ENCODE measurements at regions not wholly inside any gene's neighbourhood (a gene's known extent, or its start where the extent isn't known, plus 50 kb on each side); places are given as distances from the start of the nearest gene placed in this dataset.

DNA sequence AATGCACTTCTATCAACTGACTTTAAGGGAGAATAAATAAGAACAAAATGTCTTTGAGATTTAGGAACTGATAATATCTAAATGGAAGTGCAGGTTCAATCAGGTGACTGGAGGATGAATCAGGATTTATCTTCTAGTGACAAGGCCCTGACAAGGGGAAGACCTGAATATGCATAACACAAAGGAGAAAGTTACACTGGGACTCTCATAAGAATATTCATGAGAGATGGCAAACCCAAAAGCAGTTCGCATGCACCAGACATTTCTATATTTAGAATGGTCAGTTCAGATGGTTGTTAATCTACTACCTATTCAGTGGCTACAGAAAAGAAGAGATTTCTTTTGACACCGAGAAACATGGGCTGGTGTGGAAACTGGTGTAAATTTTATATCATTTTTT lies 1771.3 kb upstream of the LRRTM1 start:
- H3K27me3 ChIP-seq: no peaks in the 10 kb centered on the region
- no peaks in the 10 kb centered on the region for H3K4me1 ChIP-seq
- H3K9me3 ChIP-seq: no peaks in the 10 kb centered on the region
- TF ChIP-seq, protein P1, sequence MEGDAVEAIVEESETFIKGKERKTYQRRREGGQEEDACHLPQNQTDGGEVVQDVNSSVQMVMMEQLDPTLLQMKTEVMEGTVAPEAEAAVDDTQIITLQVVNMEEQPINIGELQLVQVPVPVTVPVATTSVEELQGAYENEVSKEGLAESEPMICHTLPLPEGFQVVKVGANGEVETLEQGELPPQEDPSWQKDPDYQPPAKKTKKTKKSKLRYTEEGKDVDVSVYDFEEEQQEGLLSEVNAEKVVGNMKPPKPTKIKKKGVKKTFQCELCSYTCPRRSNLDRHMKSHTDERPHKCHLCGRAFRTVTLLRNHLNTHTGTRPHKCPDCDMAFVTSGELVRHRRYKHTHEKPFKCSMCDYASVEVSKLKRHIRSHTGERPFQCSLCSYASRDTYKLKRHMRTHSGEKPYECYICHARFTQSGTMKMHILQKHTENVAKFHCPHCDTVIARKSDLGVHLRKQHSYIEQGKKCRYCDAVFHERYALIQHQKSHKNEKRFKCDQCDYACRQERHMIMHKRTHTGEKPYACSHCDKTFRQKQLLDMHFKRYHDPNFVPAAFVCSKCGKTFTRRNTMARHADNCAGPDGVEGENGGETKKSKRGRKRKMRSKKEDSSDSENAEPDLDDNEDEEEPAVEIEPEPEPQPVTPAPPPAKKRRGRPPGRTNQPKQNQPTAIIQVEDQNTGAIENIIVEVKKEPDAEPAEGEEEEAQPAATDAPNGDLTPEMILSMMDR (IDR thresholded peaks at IDR 0.05): no peak
- no peak overlapping the region for H3K4me3 ChIP-seq
- DNase-seq: no peak
- no peaks in the 10 kb centered on the region for H3K36me3 ChIP-seq
- H3K27ac ChIP-seq: no peak overlapping the region
- intact Hi-C loops (cut with DNase I): no loop called here
- H3K9ac ChIP-seq (ENCODE audit: low read depth in 2 of 2, low read length in 2 of 2): no peak overlapping the region

DNA sequence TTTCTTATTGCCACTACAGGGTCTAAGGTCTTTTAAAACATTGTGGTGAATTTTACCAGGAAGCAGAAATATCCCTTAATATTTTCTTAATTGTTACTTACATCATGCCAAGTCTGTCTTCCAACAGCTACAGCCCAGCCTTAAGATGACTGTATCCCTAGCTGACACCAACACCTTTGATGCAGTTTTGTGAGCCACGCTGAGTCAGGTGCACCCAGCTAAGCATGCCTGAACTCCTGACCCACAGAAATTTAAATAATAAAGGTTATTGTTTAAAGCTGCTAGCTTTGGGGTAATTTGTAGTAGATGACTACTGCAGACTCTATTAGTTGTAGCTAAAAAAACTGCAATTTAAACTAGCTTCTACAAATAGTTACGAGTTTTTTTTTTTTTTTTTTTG lies 1757.9 kb upstream of the LRRTM1 start:
- TF ChIP-seq, protein P1 (IDR thresholded peaks at IDR 0.05): no peak
- H3K4me1 ChIP-seq: no peaks in the 10 kb centered on the region
- no peaks in the 10 kb centered on the region for H3K9me3 ChIP-seq
- no peak overlapping the region for H3K27ac ChIP-seq
- intact Hi-C loops (cut with DNase I): no loop called here
- no peaks in the 10 kb centered on the region for H3K27me3 ChIP-seq
- no peaks in the 10 kb centered on the region for H3K36me3 ChIP-seq
- no peak for DNase-seq
- H3K9ac ChIP-seq (ENCODE audit: low read depth in 2 of 2, low read length in 2 of 2): no peak overlapping the region
- H3K4me3 ChIP-seq: no peak overlapping the region

- TF ChIP-seq, protein P1 (IDR thresholded peaks at IDR 0.05): no peak
- Histone ChIP-seq H3K36me3 (no peaks in the 10 kb centered on the region), H3K9me3 (no peaks in the 10 kb centered on the region), H3K27me3 (no peaks in the 10 kb centered on the region), H3K27ac (no peak overlapping the region), H3K9ac (ENCODE audit: low read depth in 2 of 2, low read length in 2 of 2) (no peak overlapping the region), H3K4me1 (no peaks in the 10 kb centered on the region), H3K4me3 (no peak overlapping the region)
- intact Hi-C loops (cut with DNase I): no loop called here
- DNase-seq: no peak
Measured at GRCh38 chr2:82055846-82056245, 1751.3 kb upstream of the LRRTM1 start.

DNA sequence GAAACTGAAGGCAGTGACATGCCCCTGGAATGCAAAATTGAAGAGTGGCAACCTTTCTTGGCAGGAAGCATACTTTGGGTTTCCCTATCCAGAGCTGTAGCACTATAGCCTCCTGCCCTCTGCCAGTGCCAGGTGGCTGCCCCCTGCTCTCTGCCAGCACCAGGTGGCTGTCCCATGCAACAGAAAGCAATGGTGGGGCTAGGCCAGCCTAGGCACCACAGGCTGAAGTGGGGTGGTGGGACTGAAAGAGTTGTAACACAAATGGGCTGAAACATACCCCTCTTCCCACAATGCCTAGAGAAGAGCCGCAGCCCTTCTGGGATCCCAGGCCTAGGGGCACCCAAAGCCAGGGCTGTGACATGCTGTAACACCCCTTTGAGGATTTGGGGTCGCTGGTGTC lies 1739.3 kb upstream of the LRRTM1 start:
- Histone ChIP-seq H3K36me3 (no peaks in the 10 kb centered on the region), H3K9ac (ENCODE audit: low read depth in 2 of 2, low read length in 2 of 2) (no peak overlapping the region), H3K27ac (no peak overlapping the region), H3K4me3 (no peak overlapping the region), H3K9me3 (no peaks in the 10 kb centered on the region), H3K4me1 (no peaks in the 10 kb centered on the region), H3K27me3 (no peaks in the 10 kb centered on the region)
- TF ChIP-seq, protein P1 (IDR thresholded peaks at IDR 0.05): no peak
- no peak for DNase-seq
- intact Hi-C loops (cut with DNase I): no loop called here

- no peaks in the 10 kb centered on the region for H3K4me1 ChIP-seq
- H3K4me3 ChIP-seq: no peak overlapping the region
- H3K36me3 ChIP-seq: no peaks in the 10 kb centered on the region
- DNase-seq: no peak
- TF ChIP-seq, protein P1 (IDR thresholded peaks at IDR 0.05): no peak
- no peaks in the 10 kb centered on the region for H3K27me3 ChIP-seq
- H3K9ac ChIP-seq (ENCODE audit: low read depth in 2 of 2, low read length in 2 of 2): no peak overlapping the region
- no peak overlapping the region for H3K27ac ChIP-seq
- intact Hi-C loops (cut with DNase I): no loop called here
- H3K9me3 ChIP-seq: no peaks in the 10 kb centered on the region
Measured at GRCh38 chr2:82027921-82028615, 1723.5 kb upstream of the LRRTM1 start.
